HEK293 (cell line): ENCODE measurements at regions not wholly inside any gene's neighbourhood (a gene's known extent, or its start where the extent isn't known, plus 50 kb on each side); places are given as distances from the start of the nearest gene placed in this dataset.

Experiments
- CTCF ChIA-PET: fragments of 350-600 bp; formaldehyde crosslinking; extraction: SDS; loops from one replicate; lab custom pipeline; 2021; ENCODE audit warnings: antibody characterized with exemption; lab: Yijun Ruan, JAX
- POLR2A ChIA-PET: fragments of 300-600 bp; formaldehyde crosslinking; extraction: SDS; loops from one replicate; lab custom pipeline; 2020; ENCODE audit warnings: antibody characterized with exemption, inconsistent platforms; lab: Yijun Ruan, JAX
- H3K27ac ChIP-seq: fragments of 200-500 bp; sonication (Bioruptor generic); 2 replicates; pipeline ENCODE4 v1.5.1; 2014; ENCODE audit warnings: low read depth, low read length, control low read depth, inconsistent platforms; ENCODE audit errors: extremely low read depth
- H3K36me3 ChIP-seq, 2 experiments: fragments of 200-500 bp in 1 of 2; sonication (Bioruptor generic) in 1 of 2; 1 replicate in 1 of 2; 2 replicates in 1 of 2; pipeline ENCODE4 v1.5.1; 2014 to 2017; ENCODE audit warnings: inconsistent platforms in 2 of 2, low read length in 2 of 2; ENCODE audit not compliant: control insufficient read depth in 2 of 2, insufficient read depth in 1 of 2
- H3K4me1 ChIP-seq: fragments of 200-500 bp; sonication (Bioruptor generic); 2 replicates; pipeline ENCODE4 v1.5.1; 2014; ENCODE audit warnings: mild to moderate bottlenecking, low read length, inconsistent platforms; ENCODE audit not compliant: control insufficient read depth, insufficient read depth
- H3K4me3 ChIP-seq: 2 replicates; pipeline ENCODE4 v1.5.1; 2011; ENCODE audit warnings: low read depth, mild to moderate bottlenecking, control low read depth, low read length, moderate library complexity
- H3K9me3 ChIP-seq: fragments of 200-500 bp; sonication (Bioruptor generic); 2 replicates; pipeline ENCODE4 v1.5.1; 2014; ENCODE audit warnings: low read depth, low read length, inconsistent platforms; ENCODE audit not compliant: control insufficient read depth, insufficient read depth
- BCL11A ChIP-seq: fragments of 450-650 bp; formaldehyde crosslinking; IDR thresholded peaks from 2 replicates; pipeline ENCODE4 v1.5.1; 2016; ENCODE audit warnings: low read depth, missing biosample characterization, missing genetic modification characterization
- BCL11B ChIP-seq: fragments of 450-650 bp; formaldehyde crosslinking; IDR thresholded peaks from 2 replicates; pipeline ENCODE4 v1.5.1; 2016; ENCODE audit warnings: low read depth, missing biosample characterization, missing genetic modification characterization
- CTCF ChIP-seq: fragments of 450-650 bp; formaldehyde crosslinking; IDR thresholded peaks from 2 replicates; pipeline ENCODE4 v1.5.1; 2016; ENCODE audit warnings: missing biosample characterization, missing genetic modification characterization
- HOXD13 ChIP-seq: sonication (generic); formaldehyde crosslinking; IDR thresholded peaks from 2 replicates; pipeline ENCODE4 v1.8.0; 2022; ENCODE audit warnings: missing genetic modification reagents, borderline replicate concordance
- OVOL3 ChIP-seq: fragments of 450-650 bp; formaldehyde crosslinking; IDR thresholded peaks from 2 replicates; pipeline ENCODE4 v1.5.1; 2016; ENCODE audit warnings: missing biosample characterization, missing genetic modification characterization
- ZEB2 ChIP-seq: fragments of 450-650 bp; formaldehyde crosslinking; IDR thresholded peaks from 2 replicates; pipeline ENCODE4 v1.5.1; 2016; ENCODE audit warnings: missing biosample characterization, missing genetic modification characterization
- ZFHX2 ChIP-seq: fragments of 450-650 bp; formaldehyde crosslinking; conservative IDR thresholded peaks from 2 replicates; pipeline ENCODE4 v1.5.1; 2016; ENCODE audit warnings: missing biosample characterization, missing genetic modification characterization
- ZFP3 ChIP-seq: fragments of 450-650 bp; formaldehyde crosslinking; IDR thresholded peaks from 2 replicates; pipeline ENCODE4 v1.5.1; 2016; ENCODE audit warnings: low read depth, missing biosample characterization, missing genetic modification characterization
- ZNF280D ChIP-seq: fragments of 450-650 bp; formaldehyde crosslinking; IDR thresholded peaks from 2 replicates; pipeline ENCODE4 v1.5.1; 2016; ENCODE audit warnings: missing biosample characterization, missing genetic modification characterization
- ZNF292 ChIP-seq: fragments of 450-650 bp; formaldehyde crosslinking; IDR thresholded peaks from 2 replicates; pipeline ENCODE4 v1.5.1; 2016; ENCODE audit warnings: low read depth, missing biosample characterization, missing genetic modification characterization, borderline replicate concordance
- ZNF335 ChIP-seq: fragments of 450-650 bp; formaldehyde crosslinking; conservative IDR thresholded peaks from 2 replicates; pipeline ENCODE4 v1.5.1; 2016; ENCODE audit warnings: missing biosample characterization, missing genetic modification characterization
- ZNF404 ChIP-seq: fragments of 450-650 bp; formaldehyde crosslinking; IDR thresholded peaks from 2 replicates; pipeline ENCODE4 v1.5.1; 2017; ENCODE audit warnings: missing biosample characterization, missing genetic modification characterization
- ZNF580 ChIP-seq: fragments of 450-650 bp; formaldehyde crosslinking; IDR thresholded peaks from 2 replicates; pipeline ENCODE4 v1.5.1; 2016; ENCODE audit warnings: missing biosample characterization, missing genetic modification characterization
- ZNF621 ChIP-seq: fragments of 450-650 bp; formaldehyde crosslinking; IDR thresholded peaks from 2 replicates; pipeline ENCODE4 v1.5.1; 2017; ENCODE audit warnings: missing biosample characterization, missing genetic modification characterization
- TF ChIP-seq, protein P1 (sequence below): fragments of 450-650 bp; formaldehyde crosslinking; IDR thresholded peaks from 2 replicates; pipeline ENCODE4 v1.5.1; 2016; ENCODE audit warnings: missing biosample characterization, missing genetic modification characterization
- TF ChIP-seq, protein P2 (sequence below): fragments of 450-650 bp; formaldehyde crosslinking; IDR thresholded peaks from 2 replicates; pipeline ENCODE4 v1.5.1; 2016; ENCODE audit warnings: missing biosample characterization, missing genetic modification characterization
- TF ChIP-seq, protein P3 (sequence below): fragments of 450-650 bp; formaldehyde crosslinking; IDR thresholded peaks from 2 replicates; pipeline ENCODE4 v1.5.1; 2016; ENCODE audit warnings: missing biosample characterization, missing genetic modification characterization, borderline replicate concordance

DNA sequence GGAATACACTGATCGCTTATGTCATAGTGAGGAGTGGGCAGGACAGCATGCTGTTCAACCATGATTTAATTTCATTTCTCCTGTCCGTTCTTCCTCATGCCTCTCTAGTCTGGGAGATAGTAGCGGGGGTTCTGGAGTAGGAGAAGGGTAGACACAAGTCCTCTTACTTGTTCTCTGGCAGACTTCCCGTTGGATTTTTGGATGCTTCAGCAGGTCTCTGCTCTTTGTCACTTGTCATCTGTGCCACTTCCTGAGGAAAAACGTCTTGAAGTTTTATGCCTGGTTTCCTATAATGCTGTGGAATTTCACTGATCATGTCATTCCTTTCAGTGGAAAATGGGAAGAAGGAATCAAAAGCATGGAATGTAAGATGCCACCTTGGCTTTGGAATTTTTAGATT is 154.7 kb downstream of the GATB start:
- no peak overlapping the region for H3K27ac ChIP-seq
- no peaks in the 10 kb centered on the region for H3K4me1 ChIP-seq
- POLR2A ChIA-PET = no interaction called here
- H3K4me3 ChIP-seq = no peak overlapping the region
- CTCF ChIA-PET = no interaction called here
- no peaks in the 10 kb centered on the region for H3K9me3 ChIP-seq
- H3K36me3 ChIP-seq = no peaks in the 10 kb centered on the region
- TF ChIP-seq ZNF292 (tag by site-specific recombination) (no peak), OVOL3 (tag by site-specific recombination) (no peak), ZEB2 (tag by site-specific recombination) (no peak), ZNF280D (no peak), ZNF580 (tag by site-specific recombination) (no peak), ZNF335 (no peak), HOXD13 (no peak), ZFHX2 (tag by site-specific recombination) (no peak), BCL11B (tag by site-specific recombination) (no peak), ZFP3 (tag by site-specific recombination) (no peak)

DNA sequence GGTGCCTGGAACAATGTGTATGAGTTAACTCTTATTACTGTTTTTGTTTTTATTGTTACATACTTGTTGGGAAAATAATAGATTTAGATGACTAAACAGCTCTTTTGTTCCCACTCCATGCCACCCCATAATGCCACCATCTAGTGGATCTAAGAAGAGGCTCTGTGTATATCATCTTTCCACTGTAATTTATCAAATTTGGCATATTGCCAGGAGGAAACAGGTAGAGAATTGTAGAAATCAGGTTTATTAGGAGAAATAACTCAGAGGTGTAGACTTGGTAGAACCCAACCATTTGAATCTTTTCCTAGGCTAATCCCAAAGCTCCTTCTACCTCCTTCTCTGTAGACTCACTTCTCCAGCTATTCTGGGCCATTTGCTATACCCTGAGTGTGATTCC is 150.6 kb downstream of the GATB start:
- H3K27ac ChIP-seq = no peak overlapping the region
- no peaks in the 10 kb centered on the region for H3K36me3 ChIP-seq
- TF ChIP-seq, protein P1, sequence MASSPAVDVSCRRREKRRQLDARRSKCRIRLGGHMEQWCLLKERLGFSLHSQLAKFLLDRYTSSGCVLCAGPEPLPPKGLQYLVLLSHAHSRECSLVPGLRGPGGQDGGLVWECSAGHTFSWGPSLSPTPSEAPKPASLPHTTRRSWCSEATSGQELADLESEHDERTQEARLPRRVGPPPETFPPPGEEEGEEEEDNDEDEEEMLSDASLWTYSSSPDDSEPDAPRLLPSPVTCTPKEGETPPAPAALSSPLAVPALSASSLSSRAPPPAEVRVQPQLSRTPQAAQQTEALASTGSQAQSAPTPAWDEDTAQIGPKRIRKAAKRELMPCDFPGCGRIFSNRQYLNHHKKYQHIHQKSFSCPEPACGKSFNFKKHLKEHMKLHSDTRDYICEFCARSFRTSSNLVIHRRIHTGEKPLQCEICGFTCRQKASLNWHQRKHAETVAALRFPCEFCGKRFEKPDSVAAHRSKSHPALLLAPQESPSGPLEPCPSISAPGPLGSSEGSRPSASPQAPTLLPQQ (tag by site-specific recombination) = no peak
- TF ChIP-seq BCL11A = no peak
- TF ChIP-seq, protein P2, sequence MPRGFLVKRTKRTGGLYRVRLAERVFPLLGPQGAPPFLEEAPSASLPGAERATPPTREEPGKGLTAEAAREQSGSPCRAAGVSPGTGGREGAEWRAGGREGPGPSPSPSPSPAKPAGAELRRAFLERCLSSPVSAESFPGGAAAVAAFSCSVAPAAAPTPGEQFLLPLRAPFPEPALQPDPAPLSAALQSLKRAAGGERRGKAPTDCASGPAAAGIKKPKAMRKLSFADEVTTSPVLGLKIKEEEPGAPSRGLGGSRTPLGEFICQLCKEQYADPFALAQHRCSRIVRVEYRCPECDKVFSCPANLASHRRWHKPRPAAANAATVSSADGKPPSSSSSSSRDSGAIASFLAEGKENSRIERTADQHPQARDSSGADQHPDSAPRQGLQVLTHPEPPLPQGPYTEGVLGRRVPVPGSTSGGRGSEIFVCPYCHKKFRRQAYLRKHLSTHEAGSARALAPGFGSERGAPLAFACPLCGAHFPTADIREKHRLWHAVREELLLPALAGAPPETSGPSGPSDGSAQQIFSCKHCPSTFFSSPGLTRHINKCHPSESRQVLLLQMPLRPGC (tag by site-specific recombination) = no peak
- no peak for TF ChIP-seq CTCF (tag by site-specific recombination)
- TF ChIP-seq, protein P3, sequence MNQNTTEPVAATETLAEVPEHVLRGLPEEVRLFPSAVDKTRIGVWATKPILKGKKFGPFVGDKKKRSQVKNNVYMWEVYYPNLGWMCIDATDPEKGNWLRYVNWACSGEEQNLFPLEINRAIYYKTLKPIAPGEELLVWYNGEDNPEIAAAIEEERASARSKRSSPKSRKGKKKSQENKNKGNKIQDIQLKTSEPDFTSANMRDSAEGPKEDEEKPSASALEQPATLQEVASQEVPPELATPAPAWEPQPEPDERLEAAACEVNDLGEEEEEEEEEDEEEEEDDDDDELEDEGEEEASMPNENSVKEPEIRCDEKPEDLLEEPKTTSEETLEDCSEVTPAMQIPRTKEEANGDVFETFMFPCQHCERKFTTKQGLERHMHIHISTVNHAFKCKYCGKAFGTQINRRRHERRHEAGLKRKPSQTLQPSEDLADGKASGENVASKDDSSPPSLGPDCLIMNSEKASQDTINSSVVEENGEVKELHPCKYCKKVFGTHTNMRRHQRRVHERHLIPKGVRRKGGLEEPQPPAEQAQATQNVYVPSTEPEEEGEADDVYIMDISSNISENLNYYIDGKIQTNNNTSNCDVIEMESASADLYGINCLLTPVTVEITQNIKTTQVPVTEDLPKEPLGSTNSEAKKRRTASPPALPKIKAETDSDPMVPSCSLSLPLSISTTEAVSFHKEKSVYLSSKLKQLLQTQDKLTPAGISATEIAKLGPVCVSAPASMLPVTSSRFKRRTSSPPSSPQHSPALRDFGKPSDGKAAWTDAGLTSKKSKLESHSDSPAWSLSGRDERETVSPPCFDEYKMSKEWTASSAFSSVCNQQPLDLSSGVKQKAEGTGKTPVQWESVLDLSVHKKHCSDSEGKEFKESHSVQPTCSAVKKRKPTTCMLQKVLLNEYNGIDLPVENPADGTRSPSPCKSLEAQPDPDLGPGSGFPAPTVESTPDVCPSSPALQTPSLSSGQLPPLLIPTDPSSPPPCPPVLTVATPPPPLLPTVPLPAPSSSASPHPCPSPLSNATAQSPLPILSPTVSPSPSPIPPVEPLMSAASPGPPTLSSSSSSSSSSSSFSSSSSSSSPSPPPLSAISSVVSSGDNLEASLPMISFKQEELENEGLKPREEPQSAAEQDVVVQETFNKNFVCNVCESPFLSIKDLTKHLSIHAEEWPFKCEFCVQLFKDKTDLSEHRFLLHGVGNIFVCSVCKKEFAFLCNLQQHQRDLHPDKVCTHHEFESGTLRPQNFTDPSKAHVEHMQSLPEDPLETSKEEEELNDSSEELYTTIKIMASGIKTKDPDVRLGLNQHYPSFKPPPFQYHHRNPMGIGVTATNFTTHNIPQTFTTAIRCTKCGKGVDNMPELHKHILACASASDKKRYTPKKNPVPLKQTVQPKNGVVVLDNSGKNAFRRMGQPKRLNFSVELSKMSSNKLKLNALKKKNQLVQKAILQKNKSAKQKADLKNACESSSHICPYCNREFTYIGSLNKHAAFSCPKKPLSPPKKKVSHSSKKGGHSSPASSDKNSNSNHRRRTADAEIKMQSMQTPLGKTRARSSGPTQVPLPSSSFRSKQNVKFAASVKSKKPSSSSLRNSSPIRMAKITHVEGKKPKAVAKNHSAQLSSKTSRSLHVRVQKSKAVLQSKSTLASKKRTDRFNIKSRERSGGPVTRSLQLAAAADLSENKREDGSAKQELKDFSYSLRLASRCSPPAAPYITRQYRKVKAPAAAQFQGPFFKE (tag by site-specific recombination) = no peak
- TF ChIP-seq ZNF621 (tag by site-specific recombination) = no peak
- no peak for TF ChIP-seq ZNF404 (tag by site-specific recombination)
- no peaks in the 10 kb centered on the region for H3K9me3 ChIP-seq
- no peak overlapping the region for H3K4me3 ChIP-seq
- CTCF ChIA-PET = interaction anchor here (0.6 kb wide), 1 partner anchor 374 kb away, joined by 3 read pairs; no protein-coding TSS in a partner anchor
- POLR2A ChIA-PET = no interaction called here
- no peaks in the 10 kb centered on the region for H3K4me1 ChIP-seq
